Panc1 (cell line): ENCODE measurements at regions not wholly inside any gene's neighbourhood (a gene's known extent, or its start where the extent isn't known, plus 50 kb on each side); places are given as distances from the start of the nearest gene placed in this dataset.

Experiments used
- ATAC-seq: fragments of 200-7000 bp; cut with Tn5 transposase; 2 replicates; pipeline ENCODE4 v1.9.1; 2020; ENCODE audit warnings: mild to moderate bottlenecking, moderate library complexity
- BruUV-seq: library from RNA; stranded (reverse); fragments of 400-500 nt; replicated peaks from 2 replicates; lab custom pipeline; 2021; lab: Mats Ljungman, UMichigan
- CTCF ChIA-PET: fragments of 300-600 bp; sonication (Branson Sonifier 250); formaldehyde crosslinking; loops from one replicate; lab custom pipeline; 2022; ENCODE audit warnings: antibody characterized with exemption; lab: Charles Lee
- POLR2A ChIA-PET: fragments of 300-600 bp; sonication (Branson Sonifier 250); formaldehyde crosslinking; loops from one replicate; lab custom pipeline; 2022; ENCODE audit warnings: antibody characterized with exemption; lab: Charles Lee
- DNase-seq: peaks from one replicate; pipeline ENCODE4 v3.0.0-alpha.2; 2010; ENCODE audit warnings: low read depth, low spot score
- H3K27ac ChIP-seq: 2 replicates; pipeline ENCODE4 v1.5.1; 2011; ENCODE audit warnings: mild to moderate bottlenecking, low read length, inconsistent platforms
- H3K27me3 ChIP-seq: fragments of 200-500 bp; sonication (Bioruptor generic); 2 replicates; pipeline ENCODE4 v1.6.0; 2014; ENCODE audit warnings: low read length, inconsistent platforms; ENCODE audit not compliant: control insufficient read depth, insufficient read depth
- H3K36me3 ChIP-seq: fragments of 200-500 bp; sonication (Bioruptor generic); 2 replicates; pipeline ENCODE4 v1.5.1; 2014; ENCODE audit warnings: inconsistent platforms, mild to moderate bottlenecking, low read length, moderate library complexity; ENCODE audit not compliant: control insufficient read depth, insufficient read depth
- H3K4me1 ChIP-seq: 2 replicates; pipeline ENCODE4 v1.5.1; 2011; ENCODE audit warnings: inconsistent platforms, mild to moderate bottlenecking, low read length, moderate library complexity; ENCODE audit not compliant: control insufficient read depth, insufficient read depth
- H3K4me3 ChIP-seq, 2 experiments: 2 replicates each; pipeline ENCODE4 v1.5.1; 2011 to 2012; ENCODE audit warnings: low read depth in 2 of 2, low read length in 2 of 2, mild to moderate bottlenecking in 2 of 2, inconsistent platforms in 1 of 2, moderate library complexity in 1 of 2
- H3K9me3 ChIP-seq: fragments of 200-500 bp; sonication (Bioruptor generic); 2 replicates; pipeline ENCODE4 v1.5.1; 2014; ENCODE audit warnings: low read depth, mild to moderate bottlenecking, inconsistent platforms, low read length, moderate library complexity; ENCODE audit not compliant: control insufficient read depth, insufficient read depth
- CTCF ChIP-seq: fragments of 450-650 bp; IDR thresholded peaks from 2 replicates; pipeline ENCODE4 v1.5.1; 2017; ENCODE audit warnings: mild to moderate bottlenecking
- POLR2AphosphoS5 ChIP-seq: IDR thresholded peaks from 2 replicates; pipeline ENCODE4 v1.6.1; 2012; ENCODE audit warnings: mild to moderate bottlenecking, low read depth, low read length, moderate library complexity
- SIN3A ChIP-seq: IDR thresholded peaks from 2 replicates; pipeline ENCODE4 v1.6.1; 2012; ENCODE audit warnings: low read depth, mild to moderate bottlenecking, low read length, moderate library complexity, borderline replicate concordance; ENCODE audit not compliant: insufficient read depth
- TCF7L2 ChIP-seq: IDR thresholded peaks from 2 replicates; pipeline ENCODE4 v1.6.1; 2011; ENCODE audit warnings: mild to moderate bottlenecking, low read depth, low read length, inconsistent platforms
- in situ Hi-C: cut with HindIII; loops from 2 replicates; pipeline ENCODE4 v1.10.0; 2016; ENCODE audit warnings: low sequenced_read_pairs, low pct_unique_long_range_greater_than_20kb
- intact Hi-C: fragments of 100-400 bp; cut with micrococcal nuclease; formaldehyde crosslinking; loops from one replicate; pipeline ENCODE4 v1.10.0; 2022; ENCODE audit not compliant: unreplicated experiment
- TF ChIP-seq, protein P1 (sequence below), 2 experiments: IDR thresholded peaks; 2 replicates each; pipeline ENCODE4 v1.6.1; 2011 to 2012; ENCODE audit warnings: low read depth in 2 of 2, control low read depth in 1 of 2, low read length in 1 of 2, mild to moderate bottlenecking in 1 of 2, moderate library complexity in 1 of 2; ENCODE audit not compliant: insufficient read depth in 1 of 2

DNA sequence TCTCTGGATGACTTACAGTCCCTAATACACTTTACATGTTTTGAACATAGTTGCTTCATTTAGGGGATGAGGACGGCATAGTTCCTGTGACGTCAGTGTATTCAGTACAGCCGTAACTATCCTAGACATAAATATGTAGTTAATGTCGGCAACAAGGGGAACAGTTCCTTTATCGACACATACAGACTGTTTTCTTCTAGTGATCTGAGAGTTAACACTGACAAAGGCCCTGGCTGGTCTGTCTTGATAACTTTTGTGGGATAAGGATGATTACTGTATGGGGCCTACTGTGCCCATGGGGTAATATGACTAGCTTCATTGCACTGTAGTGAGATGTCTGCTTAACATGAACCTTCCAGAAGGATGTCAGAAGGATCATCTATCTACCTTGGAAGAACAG, 131.2 kb downstream of the ZNF518B start:
- Histone ChIP-seq H3K4me1 (no peaks in the 10 kb centered on the region), H3K27ac (no peak overlapping the region), H3K27me3 (no peaks in the 10 kb centered on the region; the same call in 1 of the 2 replicates), H3K9me3 (no peaks in the 10 kb centered on the region), H3K4me3 (no peak overlapping the region), H3K36me3 (no peaks in the 10 kb centered on the region)
- ChIA-PET POLR2A (no interaction called here), CTCF (no interaction called here)
- no peak for DNase-seq
- TF ChIP-seq SIN3A (no peak), CTCF (no peak), POLR2AphosphoS5 (no peak), TCF7L2 (no peak)
- TF ChIP-seq, protein P1, sequence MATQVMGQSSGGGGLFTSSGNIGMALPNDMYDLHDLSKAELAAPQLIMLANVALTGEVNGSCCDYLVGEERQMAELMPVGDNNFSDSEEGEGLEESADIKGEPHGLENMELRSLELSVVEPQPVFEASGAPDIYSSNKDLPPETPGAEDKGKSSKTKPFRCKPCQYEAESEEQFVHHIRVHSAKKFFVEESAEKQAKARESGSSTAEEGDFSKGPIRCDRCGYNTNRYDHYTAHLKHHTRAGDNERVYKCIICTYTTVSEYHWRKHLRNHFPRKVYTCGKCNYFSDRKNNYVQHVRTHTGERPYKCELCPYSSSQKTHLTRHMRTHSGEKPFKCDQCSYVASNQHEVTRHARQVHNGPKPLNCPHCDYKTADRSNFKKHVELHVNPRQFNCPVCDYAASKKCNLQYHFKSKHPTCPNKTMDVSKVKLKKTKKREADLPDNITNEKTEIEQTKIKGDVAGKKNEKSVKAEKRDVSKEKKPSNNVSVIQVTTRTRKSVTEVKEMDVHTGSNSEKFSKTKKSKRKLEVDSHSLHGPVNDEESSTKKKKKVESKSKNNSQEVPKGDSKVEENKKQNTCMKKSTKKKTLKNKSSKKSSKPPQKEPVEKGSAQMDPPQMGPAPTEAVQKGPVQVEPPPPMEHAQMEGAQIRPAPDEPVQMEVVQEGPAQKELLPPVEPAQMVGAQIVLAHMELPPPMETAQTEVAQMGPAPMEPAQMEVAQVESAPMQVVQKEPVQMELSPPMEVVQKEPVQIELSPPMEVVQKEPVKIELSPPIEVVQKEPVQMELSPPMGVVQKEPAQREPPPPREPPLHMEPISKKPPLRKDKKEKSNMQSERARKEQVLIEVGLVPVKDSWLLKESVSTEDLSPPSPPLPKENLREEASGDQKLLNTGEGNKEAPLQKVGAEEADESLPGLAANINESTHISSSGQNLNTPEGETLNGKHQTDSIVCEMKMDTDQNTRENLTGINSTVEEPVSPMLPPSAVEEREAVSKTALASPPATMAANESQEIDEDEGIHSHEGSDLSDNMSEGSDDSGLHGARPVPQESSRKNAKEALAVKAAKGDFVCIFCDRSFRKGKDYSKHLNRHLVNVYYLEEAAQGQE (IDR thresholded peaks at IDR 0.05; ENCODE audit: insufficient read depth in 1 of 2, low read depth in 2 of 2, low read length in 1 of 2) = no peak
- BruUV-seq = no TSS peak
- no peak for ATAC-seq
- intact Hi-C loops = no loop called here
- in situ Hi-C loops = no loop called here

DNA sequence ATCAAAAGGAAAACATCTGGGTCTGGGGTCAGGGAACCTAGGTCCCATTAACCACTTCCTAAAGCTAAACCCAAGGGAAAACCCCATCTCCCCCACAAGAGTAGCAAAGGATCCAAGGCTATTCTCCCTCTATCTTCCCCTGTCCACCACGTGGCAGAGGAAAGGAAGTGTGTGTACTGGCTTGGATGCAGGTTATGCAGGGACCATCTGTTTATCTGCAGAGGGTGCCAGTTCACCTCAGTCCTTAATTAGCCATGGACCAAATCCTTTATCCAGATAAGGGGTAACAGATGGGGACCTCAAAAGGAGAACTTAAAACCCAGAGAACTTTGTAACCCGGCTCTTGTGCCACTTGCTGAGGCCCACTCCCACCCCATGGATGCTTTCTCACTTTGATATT, 135.3 kb downstream of the ZNF518B start:
- no TSS peak for BruUV-seq

More for the DNA sequence above, 135.3 kb downstream of the ZNF518B start:
- TF ChIP-seq, protein P1 (IDR thresholded peaks at IDR 0.05; ENCODE audit: insufficient read depth in 1 of 2, low read depth in 2 of 2, low read length in 1 of 2) = no peak
- TF ChIP-seq SIN3A (no peak), CTCF (no peak), POLR2AphosphoS5 (no peak), TCF7L2 (no peak)
- Histone ChIP-seq H3K36me3 (no peaks in the 10 kb centered on the region), H3K27ac (no peak overlapping the region), H3K4me1 (no peaks in the 10 kb centered on the region), H3K4me3 (no peak overlapping the region), H3K27me3 (no peaks in the 10 kb centered on the region; the same call in 1 of the 2 replicates), H3K9me3 (no peaks in the 10 kb centered on the region)
- CTCF ChIA-PET = no interaction called here
- POLR2A ChIA-PET = no interaction called here
- intact Hi-C loops = no loop called here
- DNase-seq (no peak), ATAC-seq (no peak)
- in situ Hi-C loops = no loop called here
